GM12878 (cell line): ENCODE measurements at regions not wholly inside any gene's neighbourhood (a gene's known extent, or its start where the extent isn't known, plus 50 kb on each side); places are given as distances from the start of the nearest gene placed in this dataset.

Source experiments
- ATAC-seq: fragments of 200-7000 bp; cut with Tn5 transposase; 3 replicates; pipeline ENCODE4 v1.9.1; 2020; ENCODE audit warnings: mild to moderate bottlenecking, moderate library complexity
- BruUV-seq: library from RNA; stranded (reverse); fragments of 400-500 nt; replicated peaks from 2 replicates; lab custom pipeline; 2021; lab: Mats Ljungman, UMichigan
- CTCF ChIA-PET: fragments of 300-600 bp; sonication (Branson Sonifier 250); formaldehyde crosslinking; extraction: SDS; loops from one replicate; lab custom pipeline; 2021; ENCODE audit warnings: inconsistent platforms; lab: Yijun Ruan, JAX
- POLR2A ChIA-PET: fragments of 350-600 bp; formaldehyde crosslinking; extraction: SDS; loops from one replicate; lab custom pipeline; 2021; ENCODE audit warnings: inconsistent platforms; lab: Charles Lee
- RAD21 ChIA-PET: fragments of 300-600 bp; sonication (Branson Sonifier 250); formaldehyde crosslinking; loops from one replicate; lab custom pipeline; 2023; ENCODE audit warnings: antibody characterized with exemption; ENCODE audit not compliant: unreplicated experiment; lab: Charles Lee
- SMC1A ChIA-PET: fragments of 300-600 bp; sonication (Branson Sonifier 250); formaldehyde crosslinking; loops from one replicate; lab custom pipeline; 2023; ENCODE audit not compliant: unreplicated experiment, uncharacterized antibody; lab: Charles Lee
- DNase-seq: peaks from one replicate; pipeline ENCODE4 v3.0.0-alpha.2; 2011; ENCODE audit warnings: low read depth, low spot score
- FAIRE-seq: peaks from 3 replicates; lab custom pipeline; 2011; peaks lifted over from hg19 to GRCh38; lab: Jason Lieb, UNC
- H2AFZ ChIP-seq: 2 replicates; pipeline ENCODE4 v1.6.0; 2011; ENCODE audit warnings: low read depth, low read length, control low read depth; ENCODE audit not compliant: control insufficient read depth
- H3K27ac ChIP-seq: 2 replicates; pipeline ENCODE4 v1.5.1; 2011; ENCODE audit warnings: control low read depth; ENCODE audit not compliant: control insufficient read depth, insufficient read depth
- H3K27me3 ChIP-seq, 2 experiments: replicated peaks in 1 of 2; 2 replicates each; pipeline versions ENCODE4 v1.6.0 to v1.6.1; 2011; ENCODE audit warnings: low read length in 1 of 2; ENCODE audit not compliant: control insufficient read depth in 2 of 2, insufficient read depth in 2 of 2
- H3K36me3 ChIP-seq, 2 experiments: 2 replicates each; pipeline ENCODE4 v1.5.1; 2011; ENCODE audit warnings: low read length in 1 of 2; ENCODE audit not compliant: control insufficient read depth in 2 of 2, insufficient read depth in 2 of 2
- H3K4me1 ChIP-seq: 2 replicates; pipeline ENCODE4 v1.6.1; 2011; ENCODE audit warnings: mild to moderate bottlenecking, low read length, moderate library complexity, mixed read lengths; ENCODE audit not compliant: control insufficient read depth, insufficient read depth
- H3K4me2 ChIP-seq: 2 replicates; pipeline ENCODE4 v1.6.0; 2011; ENCODE audit warnings: control low read depth; ENCODE audit not compliant: control insufficient read depth, insufficient read depth
- H3K4me3 ChIP-seq: fragments of 200-600 bp; sonication (generic); 2 replicates; pipeline ENCODE4 v1.5.1; 2016
- H3K79me2 ChIP-seq: 2 replicates; pipeline ENCODE4 v1.6.0; 2011; ENCODE audit warnings: low read length; ENCODE audit not compliant: control insufficient read depth, insufficient read depth
- H3K9ac ChIP-seq: 2 replicates; pipeline ENCODE4 v1.8.0; 2011; ENCODE audit warnings: low read length, control low read depth, mixed read lengths; ENCODE audit not compliant: control insufficient read depth, insufficient read depth
- H3K9me3 ChIP-seq: replicated peaks from 3 replicates; pipeline ENCODE4 v1.5.1; 2011; ENCODE audit warnings: mild to moderate bottlenecking, low read length; ENCODE audit not compliant: control insufficient read depth, insufficient read depth
- H4K20me1 ChIP-seq: 2 replicates; pipeline ENCODE4 v1.6.0; 2011; ENCODE audit not compliant: control insufficient read depth, insufficient read depth
- ATF7 ChIP-seq: fragments of 450-650 bp; IDR thresholded peaks from 2 replicates; pipeline ENCODE4 v1.6.1; 2016; ENCODE audit warnings: low read depth, mild to moderate bottlenecking
- CBX5 ChIP-seq: sonication (generic); IDR thresholded peaks from 2 replicates; pipeline ENCODE4 v1.6.1; 2016; ENCODE audit warnings: low read depth, moderate library complexity, mild to moderate bottlenecking, inconsistent platforms
- GABPA ChIP-seq: IDR thresholded peaks from 2 replicates; pipeline ENCODE4 v1.6.1; 2014; ENCODE audit warnings: antibody characterized with exemption, low read depth, mild to moderate bottlenecking, inconsistent platforms
- MTA3 ChIP-seq: IDR thresholded peaks from 2 replicates; pipeline ENCODE4 v1.6.1; 2012; ENCODE audit warnings: low read length, inconsistent platforms, borderline replicate concordance
- NFIC ChIP-seq: IDR thresholded peaks from 2 replicates; pipeline ENCODE4 v1.6.1; 2012; ENCODE audit warnings: low read depth, mild to moderate bottlenecking, inconsistent platforms, low read length, moderate library complexity
- SMC3 ChIP-seq: IDR thresholded peaks from 2 replicates; pipeline ENCODE4 v1.6.1; 2011; ENCODE audit warnings: low read length, improper control_type of control experiment, borderline replicate concordance
- WGBS: methylation state at CpG from one replicate; pipeline ENCODE4 v1.1.6; 2016; ENCODE audit warnings: low lambda C conversion rate; ENCODE audit not compliant: insufficient replicate concordance, insufficient coverage; ENCODE audit errors: missing lambda C conversion rate; 5-methylcytosine and 5-hydroxymethylcytosine counted together
- in situ Hi-C: fragments of 300-500 bp; cut with MboI; formaldehyde crosslinking; loops from 9 replicates; pipeline ENCODE4 v1.14.3; 2018; ENCODE audit warnings: mixed read lengths
- intact Hi-C: fragments of 100-400 bp; cut with micrococcal nuclease; formaldehyde crosslinking; loops from one replicate; pipeline ENCODE4 v1.14.2; 2022; ENCODE audit not compliant: unreplicated experiment
- TF ChIP-seq, protein P1 (sequence below): fragments of 150-350 bp; IDR thresholded peaks from 2 replicates; pipeline ENCODE4 v1.6.1; 2014; ENCODE audit warnings: mild to moderate bottlenecking, low read depth, low read length
- TF ChIP-seq, protein P2 (sequence below): IDR thresholded peaks from 2 replicates; pipeline ENCODE4 v1.6.1; 2012; ENCODE audit warnings: low read depth, low read length, improper control_type of control experiment
- TF ChIP-seq, protein P3 (sequence below): fragments of 150-350 bp; IDR thresholded peaks from 2 replicates; pipeline ENCODE4 v1.6.1; 2016; ENCODE audit warnings: low read depth, low read length
- TF ChIP-seq, protein P4 (sequence below), 3 experiments: IDR thresholded peaks in 2 of 3; conservative IDR thresholded peaks in 1 of 3; 2 replicates each; pipeline ENCODE4 v1.5.1; 2011; ENCODE audit warnings: low read depth in 3 of 3, low read length in 3 of 3, mild to moderate bottlenecking in 3 of 3, control low read depth in 2 of 3, moderate library complexity in 2 of 3, inconsistent platforms in 1 of 3, mixed read lengths in 1 of 3; ENCODE audit not compliant: control insufficient read depth in 2 of 3, insufficient read depth in 1 of 3; ENCODE audit errors: extremely low read depth in 1 of 3

DNA sequence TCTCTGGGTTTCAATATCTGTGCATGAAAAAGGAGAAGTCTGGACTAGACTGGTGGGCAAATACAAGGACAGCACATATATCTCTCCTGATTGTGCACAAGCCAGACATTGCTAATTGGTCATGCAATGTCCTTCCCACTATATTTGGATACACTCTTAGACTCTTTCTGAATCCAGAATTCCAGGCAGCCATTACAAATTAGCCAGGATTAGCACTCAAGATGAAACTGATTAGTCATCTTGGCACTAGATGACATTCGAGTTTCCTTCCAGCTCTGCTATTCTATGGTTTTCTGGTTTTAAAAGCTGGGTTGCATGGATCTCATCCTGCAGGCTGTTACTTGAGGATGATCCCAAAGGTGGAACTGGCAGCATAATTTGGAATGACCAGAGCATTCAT lies 73.2 kb downstream of the SCP2D1 start (continued):
- TF ChIP-seq, protein P1, sequence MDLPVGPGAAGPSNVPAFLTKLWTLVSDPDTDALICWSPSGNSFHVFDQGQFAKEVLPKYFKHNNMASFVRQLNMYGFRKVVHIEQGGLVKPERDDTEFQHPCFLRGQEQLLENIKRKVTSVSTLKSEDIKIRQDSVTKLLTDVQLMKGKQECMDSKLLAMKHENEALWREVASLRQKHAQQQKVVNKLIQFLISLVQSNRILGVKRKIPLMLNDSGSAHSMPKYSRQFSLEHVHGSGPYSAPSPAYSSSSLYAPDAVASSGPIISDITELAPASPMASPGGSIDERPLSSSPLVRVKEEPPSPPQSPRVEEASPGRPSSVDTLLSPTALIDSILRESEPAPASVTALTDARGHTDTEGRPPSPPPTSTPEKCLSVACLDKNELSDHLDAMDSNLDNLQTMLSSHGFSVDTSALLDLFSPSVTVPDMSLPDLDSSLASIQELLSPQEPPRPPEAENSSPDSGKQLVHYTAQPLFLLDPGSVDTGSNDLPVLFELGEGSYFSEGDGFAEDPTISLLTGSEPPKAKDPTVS: no peak

DNA sequence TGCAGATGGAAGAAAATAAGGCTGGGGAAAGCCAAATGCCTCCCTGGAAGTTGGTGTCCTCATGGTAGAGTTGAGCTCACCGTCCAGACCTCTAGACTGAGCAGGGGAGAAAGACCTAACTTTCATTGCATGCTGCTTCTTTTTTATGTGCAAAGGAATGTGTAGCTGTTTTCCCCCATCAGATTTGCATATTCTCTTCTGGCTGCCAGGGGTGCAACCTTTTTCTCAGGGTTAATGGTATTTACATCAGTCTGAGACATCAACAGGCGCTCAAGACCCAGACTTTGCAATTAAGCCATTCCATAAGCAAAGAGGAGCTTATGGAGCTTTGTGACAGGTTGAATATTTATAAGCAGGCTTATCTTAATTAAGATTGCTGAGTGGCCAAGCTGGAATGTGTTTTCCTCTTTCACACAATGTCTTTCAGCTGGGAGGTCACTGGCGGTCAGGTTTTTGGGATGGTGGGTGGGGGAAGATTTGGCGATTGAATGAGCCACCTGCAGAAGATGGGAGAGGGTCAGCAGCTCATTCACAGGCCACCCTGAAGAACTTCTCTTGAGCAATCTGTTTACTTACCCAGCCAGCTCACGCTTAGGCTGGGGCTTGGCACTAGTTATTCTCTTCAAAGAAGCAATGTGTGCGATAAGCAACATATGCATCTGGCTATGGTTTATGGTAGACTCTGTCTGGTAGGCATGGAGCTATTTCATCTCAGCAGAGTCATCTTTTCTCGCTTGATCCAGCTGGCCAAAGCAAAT lies 88.6 kb downstream of the SCP2D1 start:
- in situ Hi-C loops (no loop called here), intact Hi-C loops (loop anchor here (10.0 kb wide), 1 partner anchor 267 kb away; no protein-coding TSS in a partner anchor)
- Histone ChIP-seq H3K9me3 (no peaks in the 10 kb centered on the region), H3K9ac (no peak overlapping the region), H3K27ac (no peak overlapping the region), H3K4me1 (no peaks in the 10 kb centered on the region), H4K20me1 (no peaks in the 10 kb centered on the region), H3K4me2 (no peak overlapping the region), H3K4me3 (no peak overlapping the region), H3K36me3 (no peaks in the 10 kb centered on the region), H3K27me3 (no peaks in the 10 kb centered on the region; a peak in 1 of 4 replicates), H2AFZ (no peak overlapping the region), H3K79me2 (no peaks in the 10 kb centered on the region)
- FAIRE-seq: no peak
- ChIA-PET SMC1A (interaction anchor here (0.7 to 2.5 kb wide), 4 partner anchors 10 to 784 kb away, joined by 3 to 6 read pairs (median 3); no protein-coding TSS in a partner anchor), POLR2A (interaction anchor here (0.6 kb wide), 1 partner anchor 23 kb away, joined by 4 read pairs; no protein-coding TSS in a partner anchor), CTCF (interaction anchor here (0.8 to 1.5 kb wide), 2 partner anchors 270 to 273 kb away, joined by 3 to 6 read pairs; no protein-coding TSS in a partner anchor), RAD21 (interaction anchor here (1.6 kb wide), 1 partner anchor 269 kb away, joined by 5 read pairs; no protein-coding TSS in a partner anchor)
- no peak for ATAC-seq
- BruUV-seq: no TSS peak
- DNase-seq: no peak
- 40% methylated on average over 7 of the region's 7 CpGs for WGBS
- TF ChIP-seq GABPA: no peak
- TF ChIP-seq ATF7: no peak
- TF ChIP-seq, protein P2, sequence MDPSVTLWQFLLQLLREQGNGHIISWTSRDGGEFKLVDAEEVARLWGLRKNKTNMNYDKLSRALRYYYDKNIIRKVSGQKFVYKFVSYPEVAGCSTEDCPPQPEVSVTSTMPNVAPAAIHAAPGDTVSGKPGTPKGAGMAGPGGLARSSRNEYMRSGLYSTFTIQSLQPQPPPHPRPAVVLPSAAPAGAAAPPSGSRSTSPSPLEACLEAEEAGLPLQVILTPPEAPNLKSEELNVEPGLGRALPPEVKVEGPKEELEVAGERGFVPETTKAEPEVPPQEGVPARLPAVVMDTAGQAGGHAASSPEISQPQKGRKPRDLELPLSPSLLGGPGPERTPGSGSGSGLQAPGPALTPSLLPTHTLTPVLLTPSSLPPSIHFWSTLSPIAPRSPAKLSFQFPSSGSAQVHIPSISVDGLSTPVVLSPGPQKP: no peak
- TF ChIP-seq SMC3: no peak
- no peak for TF ChIP-seq MTA3
- TF ChIP-seq, protein P3, sequence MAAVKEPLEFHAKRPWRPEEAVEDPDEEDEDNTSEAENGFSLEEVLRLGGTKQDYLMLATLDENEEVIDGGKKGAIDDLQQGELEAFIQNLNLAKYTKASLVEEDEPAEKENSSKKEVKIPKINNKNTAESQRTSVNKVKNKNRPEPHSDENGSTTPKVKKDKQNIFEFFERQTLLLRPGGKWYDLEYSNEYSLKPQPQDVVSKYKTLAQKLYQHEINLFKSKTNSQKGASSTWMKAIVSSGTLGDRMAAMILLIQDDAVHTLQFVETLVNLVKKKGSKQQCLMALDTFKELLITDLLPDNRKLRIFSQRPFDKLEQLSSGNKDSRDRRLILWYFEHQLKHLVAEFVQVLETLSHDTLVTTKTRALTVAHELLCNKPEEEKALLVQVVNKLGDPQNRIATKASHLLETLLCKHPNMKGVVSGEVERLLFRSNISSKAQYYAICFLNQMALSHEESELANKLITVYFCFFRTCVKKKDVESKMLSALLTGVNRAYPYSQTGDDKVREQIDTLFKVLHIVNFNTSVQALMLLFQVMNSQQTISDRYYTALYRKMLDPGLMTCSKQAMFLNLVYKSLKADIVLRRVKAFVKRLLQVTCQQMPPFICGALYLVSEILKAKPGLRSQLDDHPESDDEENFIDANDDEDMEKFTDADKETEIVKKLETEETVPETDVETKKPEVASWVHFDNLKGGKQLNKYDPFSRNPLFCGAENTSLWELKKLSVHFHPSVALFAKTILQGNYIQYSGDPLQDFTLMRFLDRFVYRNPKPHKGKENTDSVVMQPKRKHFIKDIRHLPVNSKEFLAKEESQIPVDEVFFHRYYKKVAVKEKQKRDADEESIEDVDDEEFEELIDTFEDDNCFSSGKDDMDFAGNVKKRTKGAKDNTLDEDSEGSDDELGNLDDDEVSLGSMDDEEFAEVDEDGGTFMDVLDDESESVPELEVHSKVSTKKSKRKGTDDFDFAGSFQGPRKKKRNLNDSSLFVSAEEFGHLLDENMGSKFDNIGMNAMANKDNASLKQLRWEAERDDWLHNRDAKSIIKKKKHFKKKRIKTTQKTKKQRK: no peak
- TF ChIP-seq CBX5: no peak
- TF ChIP-seq, protein P4, sequence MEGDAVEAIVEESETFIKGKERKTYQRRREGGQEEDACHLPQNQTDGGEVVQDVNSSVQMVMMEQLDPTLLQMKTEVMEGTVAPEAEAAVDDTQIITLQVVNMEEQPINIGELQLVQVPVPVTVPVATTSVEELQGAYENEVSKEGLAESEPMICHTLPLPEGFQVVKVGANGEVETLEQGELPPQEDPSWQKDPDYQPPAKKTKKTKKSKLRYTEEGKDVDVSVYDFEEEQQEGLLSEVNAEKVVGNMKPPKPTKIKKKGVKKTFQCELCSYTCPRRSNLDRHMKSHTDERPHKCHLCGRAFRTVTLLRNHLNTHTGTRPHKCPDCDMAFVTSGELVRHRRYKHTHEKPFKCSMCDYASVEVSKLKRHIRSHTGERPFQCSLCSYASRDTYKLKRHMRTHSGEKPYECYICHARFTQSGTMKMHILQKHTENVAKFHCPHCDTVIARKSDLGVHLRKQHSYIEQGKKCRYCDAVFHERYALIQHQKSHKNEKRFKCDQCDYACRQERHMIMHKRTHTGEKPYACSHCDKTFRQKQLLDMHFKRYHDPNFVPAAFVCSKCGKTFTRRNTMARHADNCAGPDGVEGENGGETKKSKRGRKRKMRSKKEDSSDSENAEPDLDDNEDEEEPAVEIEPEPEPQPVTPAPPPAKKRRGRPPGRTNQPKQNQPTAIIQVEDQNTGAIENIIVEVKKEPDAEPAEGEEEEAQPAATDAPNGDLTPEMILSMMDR (IDR thresholded peaks at IDR 0.05 in 2 of 3, conservative IDR thresholded peaks at IDR 0.05 in 1 of 3; ENCODE audit: control insufficient read depth in 2 of 3, extremely low read depth in 1 of 3, insufficient read depth in 1 of 3, low read depth in 3 of 3, low read length in 3 of 3): no peak
- TF ChIP-seq NFIC: no peak
